ENCODE measurements at regions not wholly inside any gene's neighbourhood (a gene's known extent, or its start where the extent isn't known, plus 50 kb on each side); places are given as distances from the start of the nearest gene placed in this dataset.
"Not testable (repeated sequence)": the region's sequence is repeated elsewhere in the genome, so short reads cannot be mapped to it uniquely, and the experiment has no call there.

DNA sequence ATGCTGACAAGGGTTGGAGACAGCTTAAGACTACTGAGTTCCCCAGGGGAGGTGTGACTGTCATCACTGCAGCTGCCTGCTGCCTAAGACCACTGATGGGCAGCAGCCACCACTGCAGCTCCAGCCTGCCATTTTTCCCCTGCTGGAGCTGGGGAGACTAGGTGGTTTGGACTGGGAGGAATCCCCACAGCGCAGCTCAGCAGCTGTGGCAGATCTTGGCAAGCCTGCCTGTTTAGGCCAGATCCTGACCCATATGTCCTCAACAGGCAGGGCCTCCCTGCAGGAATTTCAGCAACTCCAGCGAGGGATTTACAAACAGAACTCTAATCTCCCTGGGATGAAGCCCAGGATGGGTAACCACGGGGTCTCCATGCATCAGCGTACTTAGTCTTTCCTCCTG lies 356.4 kb upstream of the TOM1L1 start:
- no peak overlapping the region for H3K27ac Mint-ChIP-seq
- no peaks in the 10 kb centered on the region for H3K36me3 Mint-ChIP-seq (ENCODE audit: low read depth)
- H3K4me1 Mint-ChIP-seq (ENCODE audit: low read depth) = no peaks in the 10 kb centered on the region
- DNase-seq (ENCODE audit: low spot score) = no peak
- H3K9me3 Mint-ChIP-seq = peaks cover 29% of the 10 kb centered on the region
- H3K27me3 Mint-ChIP-seq (ENCODE audit: low read depth) = no peaks in the 10 kb centered on the region
- H3K4me3 Mint-ChIP-seq = no peak overlapping the region

DNA sequence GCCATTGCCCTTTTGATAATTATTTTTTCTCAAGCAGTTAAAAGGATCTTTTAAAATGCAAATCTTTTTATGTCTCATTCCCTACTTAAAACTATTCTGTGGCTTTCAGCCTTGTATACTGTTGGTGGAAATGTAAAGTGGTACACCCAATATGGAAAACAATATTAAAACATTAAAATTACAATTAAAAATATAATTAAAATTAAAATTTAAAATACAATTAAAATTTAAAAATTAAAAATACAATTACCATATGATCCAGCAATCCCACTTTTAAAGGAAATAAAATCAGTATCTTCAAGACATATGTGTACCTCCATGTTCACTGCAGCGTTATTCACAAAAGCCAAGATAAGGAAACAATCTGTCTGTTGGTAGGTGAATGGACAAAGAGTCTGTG lies 340.8 kb upstream of the TOM1L1 start:
- no peak overlapping the region for H3K4me3 Mint-ChIP-seq
- no peaks in the 10 kb centered on the region for H3K27me3 Mint-ChIP-seq (ENCODE audit: low read depth)
- H3K36me3 Mint-ChIP-seq (ENCODE audit: low read depth) = no peaks in the 10 kb centered on the region
- no peak for DNase-seq (ENCODE audit: low spot score)
- H3K27ac Mint-ChIP-seq = no peak overlapping the region
- H3K4me1 Mint-ChIP-seq (ENCODE audit: low read depth) = no peaks in the 10 kb centered on the region
- H3K9me3 Mint-ChIP-seq = peaks cover 19% of the 10 kb centered on the region

DNA sequence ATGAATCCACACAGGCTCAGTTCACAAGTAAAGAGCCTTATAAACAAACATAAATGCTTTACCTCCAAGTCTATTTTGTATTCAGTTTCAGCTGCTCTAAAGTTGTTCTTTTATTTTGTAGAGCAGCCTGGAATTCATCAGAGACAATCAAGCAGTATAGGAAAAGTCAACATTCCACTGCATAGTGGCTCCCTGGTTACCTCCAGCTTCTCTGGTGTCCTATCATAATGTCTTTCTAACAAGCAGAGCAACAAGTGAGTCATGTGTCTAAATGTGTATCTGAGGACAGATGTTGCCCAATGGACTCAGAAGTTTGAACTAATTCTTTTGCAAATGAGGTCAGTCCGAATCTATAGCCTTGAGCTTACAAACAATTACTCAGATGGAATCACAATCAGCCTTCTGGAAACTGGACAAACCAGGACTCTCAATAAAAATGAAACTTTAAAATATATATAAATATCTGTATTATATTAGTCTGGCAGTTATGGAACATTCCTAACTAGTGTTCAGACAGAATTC lies 292.0 kb upstream of the TOM1L1 start:
- H3K36me3 Mint-ChIP-seq (ENCODE audit: low read depth) = no peaks in the 10 kb centered on the region
- H3K4me1 Mint-ChIP-seq (ENCODE audit: low read depth) = no peaks in the 10 kb centered on the region
- peaks cover 48% of the 10 kb centered on the region for H3K9me3 Mint-ChIP-seq
- no peak overlapping the region for H3K27ac Mint-ChIP-seq
- H3K27me3 Mint-ChIP-seq (ENCODE audit: low read depth) = no peaks in the 10 kb centered on the region
- H3K4me3 Mint-ChIP-seq = no peak overlapping the region
- no peak for DNase-seq (ENCODE audit: low spot score)

DNA sequence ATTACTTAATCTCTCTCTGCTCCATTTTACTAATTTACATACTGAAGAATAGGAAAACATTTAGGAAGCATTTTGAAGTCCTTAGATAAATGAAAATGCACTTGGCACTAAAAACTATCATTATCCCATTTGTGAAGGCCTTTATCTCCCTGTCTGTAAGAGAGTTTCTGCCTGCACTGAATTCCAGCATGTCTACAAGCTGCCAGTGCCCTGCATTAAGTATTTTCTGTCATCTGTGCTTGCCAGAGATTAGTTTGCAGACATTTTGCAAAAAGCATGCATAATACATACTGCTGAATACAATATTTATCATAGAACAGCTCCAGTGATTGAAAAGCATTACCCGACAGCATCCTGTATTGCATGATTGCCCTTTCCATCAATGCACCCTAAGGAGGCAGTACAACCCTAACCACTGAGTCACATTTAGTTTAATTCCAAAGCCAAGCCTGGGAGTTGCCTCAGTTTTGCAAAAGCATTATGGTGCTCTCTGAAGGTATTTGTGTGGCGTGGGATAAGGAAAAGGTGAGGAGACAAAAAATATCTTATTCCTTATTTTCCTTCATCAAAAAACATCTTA lies 280.2 kb upstream of the TOM1L1 start:
- Mint-ChIP-seq H3K27me3 (ENCODE audit: low read depth) (no peaks in the 10 kb centered on the region), H3K27ac (no peak overlapping the region), H3K4me1 (ENCODE audit: low read depth) (no peaks in the 10 kb centered on the region), H3K4me3 (no peak overlapping the region), H3K36me3 (ENCODE audit: low read depth) (no peaks in the 10 kb centered on the region), H3K9me3 (peaks cover 6% of the 10 kb centered on the region)
- DNase-seq (ENCODE audit: low spot score) = no peak

DNA sequence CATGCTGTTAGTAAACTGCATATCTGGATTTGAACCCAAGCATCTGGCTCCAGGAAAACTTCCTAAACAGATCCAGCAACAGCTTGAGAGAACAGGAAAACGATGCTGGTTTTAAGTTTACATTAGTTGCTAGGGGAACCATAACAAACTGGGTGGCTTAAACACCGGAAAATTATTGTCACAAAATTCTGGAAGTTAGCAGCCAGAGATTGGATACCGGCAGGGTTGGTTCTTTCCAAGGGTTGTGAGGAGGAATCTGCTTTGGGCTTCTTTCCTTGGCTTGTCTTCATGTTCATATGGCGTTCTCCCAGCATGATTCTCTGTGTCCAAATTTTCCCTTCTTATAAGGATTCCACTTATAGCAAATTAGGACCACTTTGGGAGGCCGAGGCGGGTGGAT lies 276.9 kb upstream of the TOM1L1 start:
- Mint-ChIP-seq H3K27me3 (ENCODE audit: low read depth) (no peaks in the 10 kb centered on the region), H3K27ac (no peak overlapping the region), H3K4me1 (ENCODE audit: low read depth) (no peaks in the 10 kb centered on the region), H3K4me3 (no peak overlapping the region), H3K36me3 (ENCODE audit: low read depth) (no peaks in the 10 kb centered on the region), H3K9me3 (peaks cover 7% of the 10 kb centered on the region)
- DNase-seq (ENCODE audit: low spot score) = no peak

DNA sequence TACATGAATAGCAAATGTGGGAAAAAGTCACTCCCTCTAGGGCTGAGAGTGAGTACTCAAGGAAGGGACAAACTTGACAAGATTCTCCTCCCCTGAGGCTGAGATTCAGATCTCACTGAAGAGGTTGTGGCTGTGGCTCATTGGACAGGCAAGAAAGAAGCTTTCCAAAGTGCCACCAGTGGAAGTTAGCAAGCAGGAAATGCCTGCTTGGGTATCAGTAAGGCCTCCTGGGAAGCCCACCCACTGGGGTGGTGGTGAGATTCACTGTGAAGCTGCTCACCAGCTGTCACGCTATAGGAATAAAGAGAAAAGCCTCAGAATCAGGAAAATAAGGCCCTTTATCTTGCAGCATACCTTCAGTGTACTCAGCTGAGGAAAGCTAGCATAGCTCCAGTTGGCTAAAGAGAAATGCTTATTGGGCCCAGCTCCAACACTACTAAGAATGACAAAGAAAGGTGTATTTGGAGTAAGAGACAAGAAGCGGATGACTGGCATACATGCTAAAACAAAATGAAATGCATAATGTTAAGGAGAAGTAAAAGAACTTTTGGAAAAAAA lies 274.4 kb upstream of the TOM1L1 start:
- H3K36me3 Mint-ChIP-seq (ENCODE audit: low read depth) = no peaks in the 10 kb centered on the region

DNA sequence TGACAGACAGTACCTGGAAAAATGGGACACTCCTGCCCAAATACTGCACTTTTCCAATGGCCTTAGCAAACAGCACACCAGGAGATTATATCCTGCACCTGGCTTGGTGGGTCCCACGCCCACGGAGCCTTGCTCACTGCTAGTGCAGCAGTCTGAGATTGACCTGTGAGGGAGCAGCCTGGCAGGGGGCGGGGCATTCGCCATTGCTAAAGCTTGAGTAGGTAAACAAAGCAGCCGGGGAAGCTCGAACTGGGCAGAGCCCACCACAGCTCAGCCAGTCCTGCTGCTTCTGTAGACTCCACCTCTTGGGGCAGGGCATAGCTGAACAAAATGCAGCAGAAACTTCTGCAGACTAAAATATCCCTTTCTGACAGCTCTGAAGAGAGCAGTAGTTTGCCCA lies 261.2 kb upstream of the TOM1L1 start:
- H3K4me3 Mint-ChIP-seq; H3K36me3 Mint-ChIP-seq (ENCODE audit: low read depth); H3K27ac Mint-ChIP-seq; DNase-seq (ENCODE audit: low spot score); H3K4me1 Mint-ChIP-seq (ENCODE audit: low read depth); H3K27me3 Mint-ChIP-seq (ENCODE audit: low read depth): not testable (repeated sequence)
- H3K9me3 Mint-ChIP-seq = peaks cover 34% of the 10 kb centered on the region

More for the DNA sequence above, 274.4 kb upstream of the TOM1L1 start:
- H3K4me1 Mint-ChIP-seq (ENCODE audit: low read depth) = no peaks in the 10 kb centered on the region
- no peak overlapping the region for H3K4me3 Mint-ChIP-seq
- no peak overlapping the region for H3K27ac Mint-ChIP-seq
- no peaks in the 10 kb centered on the region for H3K27me3 Mint-ChIP-seq (ENCODE audit: low read depth)
- no peak for DNase-seq (ENCODE audit: low spot score)
- peaks cover 13% of the 10 kb centered on the region for H3K9me3 Mint-ChIP-seq

DNA sequence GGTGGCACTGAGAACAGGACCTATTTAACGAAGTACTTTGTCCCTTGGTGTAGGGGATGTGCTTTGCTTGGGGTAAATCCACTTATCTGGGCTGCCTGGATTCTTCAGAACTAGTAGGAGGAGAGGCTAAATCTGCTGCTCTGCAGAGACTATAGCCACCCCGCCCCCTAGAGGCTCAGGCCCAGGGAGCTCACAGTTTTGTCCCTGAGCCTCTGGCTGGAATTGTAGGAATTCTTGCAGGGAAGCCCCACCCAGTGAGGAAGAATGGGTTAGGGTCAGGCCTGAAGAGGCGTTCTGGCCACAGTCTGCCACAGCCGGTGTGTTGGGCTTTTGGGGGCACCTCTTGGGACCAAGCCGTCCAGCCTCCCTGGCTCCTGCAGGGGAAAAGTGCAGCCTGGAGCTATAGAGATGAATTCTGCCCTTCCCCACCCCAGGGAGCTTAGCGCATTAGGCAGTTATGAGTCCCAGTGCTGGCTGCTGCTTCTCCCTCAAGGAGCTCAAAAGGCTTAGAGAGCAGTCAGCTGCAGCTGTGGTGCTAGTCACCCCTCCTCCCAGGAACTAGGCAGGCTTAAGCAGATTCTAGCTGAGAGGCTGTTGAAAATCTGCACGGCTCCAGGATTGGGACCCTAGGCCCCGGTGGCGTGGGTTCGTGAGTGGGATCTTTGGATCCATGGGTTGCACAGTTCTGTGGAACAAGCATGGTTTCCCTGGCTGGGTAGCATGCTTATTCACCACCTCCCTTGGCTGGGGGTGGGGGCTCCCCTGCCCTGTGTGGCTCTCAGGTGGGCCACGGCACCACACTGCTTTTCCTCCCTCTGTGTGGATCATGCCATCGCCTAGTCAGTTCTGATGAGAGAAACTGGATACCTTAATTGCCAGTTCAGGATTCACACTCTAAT lies 237.4 kb upstream of the TOM1L1 start:
- DNase-seq (ENCODE audit: low spot score) = no peak
- Mint-ChIP-seq H3K27ac (no peak overlapping the region), H3K36me3 (ENCODE audit: low read depth) (no peaks in the 10 kb centered on the region), H3K4me3 (no peak overlapping the region), H3K9me3 (peaks cover 23% of the 10 kb centered on the region), H3K27me3 (ENCODE audit: low read depth) (no peaks in the 10 kb centered on the region), H3K4me1 (ENCODE audit: low read depth) (no peaks in the 10 kb centered on the region)

DNA sequence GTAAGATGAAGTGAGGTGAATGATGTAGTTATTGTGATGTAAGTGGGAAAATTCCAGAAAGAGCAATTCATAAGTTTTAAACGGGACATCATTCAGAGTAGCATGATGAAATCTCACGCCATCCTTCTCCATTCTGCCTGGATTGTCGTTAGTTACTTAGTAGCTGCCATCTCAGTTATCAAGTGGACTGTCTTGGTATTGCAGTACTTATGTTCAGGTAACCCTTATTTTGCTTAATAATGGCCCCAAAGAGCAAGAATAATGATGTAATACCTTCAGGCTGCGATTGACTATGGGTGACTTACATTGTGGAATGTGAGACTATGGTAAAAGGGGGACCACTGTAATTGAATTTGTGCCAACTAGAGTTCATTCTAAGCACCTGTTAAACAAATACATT lies 234.1 kb upstream of the TOM1L1 start:
- Mint-ChIP-seq H3K36me3 (ENCODE audit: low read depth) (no peaks in the 10 kb centered on the region), H3K27me3 (ENCODE audit: low read depth) (no peaks in the 10 kb centered on the region), H3K27ac (no peak overlapping the region), H3K9me3 (peaks cover 23% of the 10 kb centered on the region), H3K4me3 (no peak overlapping the region), H3K4me1 (ENCODE audit: low read depth) (no peaks in the 10 kb centered on the region)
- DNase-seq (ENCODE audit: low spot score) = no peak

DNA sequence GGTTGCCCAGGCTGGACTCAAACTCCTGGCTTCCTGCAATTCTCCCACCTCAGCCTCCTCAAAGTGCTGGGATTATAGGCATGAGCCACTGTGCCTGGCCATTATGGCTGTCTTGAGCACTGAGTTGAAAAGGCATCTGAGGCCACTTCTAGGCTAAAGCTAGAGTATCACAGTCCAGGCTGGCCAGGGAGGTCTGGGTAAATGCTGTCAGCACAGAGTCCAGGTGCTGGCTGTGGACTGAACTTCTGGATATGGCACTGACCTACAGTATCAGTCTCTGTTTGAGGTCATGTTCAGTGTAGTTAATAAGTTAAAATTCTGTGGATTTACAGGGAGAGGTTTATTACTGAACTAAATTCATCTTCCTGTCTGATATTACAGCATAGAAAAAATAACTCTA lies 222.5 kb upstream of the TOM1L1 start:
- no peak for DNase-seq (ENCODE audit: low spot score)
- H3K4me3 Mint-ChIP-seq = no peak overlapping the region
- H3K9me3 Mint-ChIP-seq = peaks cover 19% of the 10 kb centered on the region
- H3K4me1 Mint-ChIP-seq (ENCODE audit: low read depth) = no peaks in the 10 kb centered on the region
- no peaks in the 10 kb centered on the region for H3K36me3 Mint-ChIP-seq (ENCODE audit: low read depth)
- H3K27ac Mint-ChIP-seq = no peak overlapping the region
- no peaks in the 10 kb centered on the region for H3K27me3 Mint-ChIP-seq (ENCODE audit: low read depth)

DNA sequence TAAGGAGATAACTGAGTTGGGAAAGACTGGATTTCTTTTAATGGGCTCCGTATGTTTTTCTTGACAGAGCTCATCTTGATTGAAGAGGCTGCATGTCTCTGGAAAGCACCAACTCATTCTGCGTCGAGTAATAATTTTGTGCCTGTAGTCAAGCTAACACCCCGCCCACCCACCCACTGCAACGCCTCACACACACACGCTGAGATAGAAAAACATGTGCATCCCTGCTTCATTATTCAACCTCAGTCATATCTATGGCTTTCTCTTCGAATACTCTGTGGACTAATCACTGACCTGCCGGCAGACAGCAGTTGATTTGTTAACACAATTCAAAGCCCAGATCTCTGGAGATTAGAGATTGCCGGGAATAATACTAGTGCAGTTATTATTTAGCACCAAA lies 220.2 kb upstream of the TOM1L1 start:
- H3K9me3 Mint-ChIP-seq = peaks cover 13% of the 10 kb centered on the region
- no peaks in the 10 kb centered on the region for H3K27me3 Mint-ChIP-seq (ENCODE audit: low read depth)
- H3K36me3 Mint-ChIP-seq (ENCODE audit: low read depth) = no peaks in the 10 kb centered on the region
- H3K27ac Mint-ChIP-seq = no peak overlapping the region
- DNase-seq (ENCODE audit: low spot score) = no peak
- no peaks in the 10 kb centered on the region for H3K4me1 Mint-ChIP-seq (ENCODE audit: low read depth)
- H3K4me3 Mint-ChIP-seq = no peak overlapping the region

DNA sequence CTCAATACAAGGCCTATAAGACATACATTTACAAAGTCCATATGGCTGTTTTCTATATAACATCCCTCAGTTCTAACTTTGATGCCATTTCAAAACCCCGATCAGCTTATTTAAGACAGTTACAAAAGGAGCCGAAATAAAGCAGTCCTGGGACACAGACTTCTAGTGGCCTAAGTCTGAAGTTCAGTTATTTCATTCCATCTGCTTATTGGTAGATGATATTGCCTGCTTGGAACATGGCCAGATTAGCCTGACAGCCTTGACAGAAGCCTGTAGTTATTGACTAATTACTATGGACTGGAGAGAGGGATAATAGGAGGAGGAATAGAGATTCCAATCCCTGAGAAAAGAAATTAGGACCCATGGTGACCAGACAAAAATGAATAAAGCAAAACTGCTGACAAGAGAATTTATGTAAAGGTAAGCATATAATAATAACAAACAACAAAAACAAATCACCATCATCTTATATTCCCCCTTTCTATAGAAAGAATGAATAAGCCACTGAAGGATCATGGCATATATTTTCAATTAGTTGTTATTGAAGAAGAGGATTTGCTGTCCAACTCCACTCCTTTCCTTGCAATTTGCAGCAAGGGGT lies 206.3 kb upstream of the TOM1L1 start:
- H3K36me3 Mint-ChIP-seq (ENCODE audit: low read depth) = no peaks in the 10 kb centered on the region
- no peaks in the 10 kb centered on the region for H3K27me3 Mint-ChIP-seq (ENCODE audit: low read depth)
- H3K4me1 Mint-ChIP-seq (ENCODE audit: low read depth) = no peaks in the 10 kb centered on the region
- no peak for DNase-seq (ENCODE audit: low spot score)
- no peak overlapping the region for H3K27ac Mint-ChIP-seq
- H3K4me3 Mint-ChIP-seq = no peak overlapping the region
- H3K9me3 Mint-ChIP-seq = peaks cover 11% of the 10 kb centered on the region

DNA sequence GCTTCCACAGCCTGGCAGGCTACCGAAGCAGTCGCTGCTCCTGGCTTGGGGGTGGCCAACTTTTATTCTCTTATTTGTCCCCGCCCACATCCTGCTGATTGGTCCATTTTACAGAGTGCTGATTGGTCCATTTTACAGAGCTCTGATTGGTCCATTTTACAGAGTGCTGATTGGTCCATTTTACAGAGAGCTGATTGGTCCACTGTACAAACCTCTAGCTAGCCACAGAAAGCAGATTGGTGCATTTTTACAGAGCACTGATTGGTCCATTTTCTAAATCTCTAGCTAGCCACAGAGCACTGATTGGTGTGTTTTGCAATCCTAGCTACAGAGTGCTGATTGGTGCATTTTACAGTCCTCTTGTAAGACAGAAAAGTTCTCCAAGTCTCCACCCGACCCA lies 187.9 kb upstream of the TOM1L1 start:
- H3K27me3 Mint-ChIP-seq (ENCODE audit: low read depth); DNase-seq (ENCODE audit: low spot score); H3K27ac Mint-ChIP-seq; H3K4me1 Mint-ChIP-seq (ENCODE audit: low read depth); H3K9me3 Mint-ChIP-seq; H3K4me3 Mint-ChIP-seq; H3K36me3 Mint-ChIP-seq (ENCODE audit: low read depth): not testable (repeated sequence)

DNA sequence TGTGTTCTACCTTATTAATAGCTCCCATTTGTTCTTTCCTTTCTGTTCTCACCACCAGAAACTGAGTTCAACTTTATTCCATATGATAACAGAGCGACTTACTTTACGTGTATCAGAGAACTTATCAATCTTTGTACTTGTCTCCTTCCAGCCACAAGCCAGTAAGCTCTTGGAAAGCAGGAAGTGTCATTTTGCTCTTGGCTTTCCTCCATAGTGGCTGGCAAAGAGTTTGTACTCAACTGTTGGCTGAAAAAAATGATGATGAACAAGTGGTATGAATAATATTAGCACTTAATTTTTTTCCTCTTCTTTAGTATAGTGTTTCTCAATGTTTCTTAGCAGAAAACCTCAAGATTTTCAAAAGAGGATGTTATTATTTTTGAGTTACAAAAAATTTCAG lies 182.4 kb upstream of the TOM1L1 start:
- Mint-ChIP-seq H3K9me3 (peaks cover 15% of the 10 kb centered on the region), H3K4me3 (no peak overlapping the region), H3K27me3 (ENCODE audit: low read depth) (no peaks in the 10 kb centered on the region), H3K27ac (no peak overlapping the region), H3K4me1 (ENCODE audit: low read depth) (no peaks in the 10 kb centered on the region), H3K36me3 (ENCODE audit: low read depth) (no peaks in the 10 kb centered on the region)
- no peak for DNase-seq (ENCODE audit: low spot score)
